Fibroblast of the aortic adventitia (primary cell): ENCODE measurements at regions not wholly inside any gene's neighbourhood (a gene's known extent, or its start where the extent isn't known, plus 50 kb on each side); places are given as distances from the start of the nearest gene placed in this dataset.

Experiments
- DNase-seq: peaks from one replicate; pipeline ENCODE4 v3.0.0-alpha.2; 2010; ENCODE audit warnings: low read depth
- H3K4me3 ChIP-seq: 2 replicates; pipeline ENCODE4 v1.5.1; 2011; ENCODE audit warnings: low read depth, mild to moderate bottlenecking, control low read depth, low read length, moderate library complexity
- CTCF ChIP-seq: IDR thresholded peaks from 2 replicates; pipeline ENCODE4 v1.5.1; 2011; ENCODE audit warnings: mild to moderate bottlenecking, low read length, control low read depth, inconsistent platforms; ENCODE audit not compliant: insufficient read depth

GRCh38 chr3:157948605-157949383, 157.4 kb downstream of the SHOX2 start:
- TF ChIP-seq CTCF, result no peak
- H3K4me3 ChIP-seq, result no peak overlapping the region
- DNase-seq, result no peak

- TF ChIP-seq CTCF, result no peak
- H3K4me3 ChIP-seq, result no peak overlapping the region
- no peak for DNase-seq
Observed at GRCh38 chr3:157939166-157939565, 167.1 kb downstream of the SHOX2 start.

- no peak for TF ChIP-seq CTCF
- H3K4me3 ChIP-seq, result no peak overlapping the region
- peak; percentile 48 for DNase-seq
Observed at GRCh38 chr3:157938154-157938779, 168.0 kb downstream of the SHOX2 start.

- H3K4me3 ChIP-seq, result no peak overlapping the region
- TF ChIP-seq CTCF, result no peak
- no peak for DNase-seq
Observed at GRCh38 chr3:157931517-157931916, 174.7 kb downstream of the SHOX2 start.

GRCh38 chr3:157930000-157930780, 176.0 kb downstream of the SHOX2 start:
- no peak overlapping the region for H3K4me3 ChIP-seq
- no peak for TF ChIP-seq CTCF
- no peak for DNase-seq

GRCh38 chr3:157926822-157927221, 179.4 kb downstream of the SHOX2 start:
- TF ChIP-seq CTCF, result no peak
- no peak overlapping the region for H3K4me3 ChIP-seq
- no peak for DNase-seq
